ELF-1 (cell line): ENCODE measurements at regions not wholly inside any gene's neighbourhood (a gene's known extent, or its start where the extent isn't known, plus 50 kb on each side); places are given as distances from the start of the nearest gene placed in this dataset.

Experiments
- DNase-seq: peaks from one replicate; pipeline ENCODE4 v3.0.0-alpha.2; 2016; ENCODE audit warnings: low read depth, low spot score

- DNase-seq = no peak
These were observed 689.4 kb upstream of the WWC1 start for GRCh38 chr5:167602067-167602466.

DNA sequence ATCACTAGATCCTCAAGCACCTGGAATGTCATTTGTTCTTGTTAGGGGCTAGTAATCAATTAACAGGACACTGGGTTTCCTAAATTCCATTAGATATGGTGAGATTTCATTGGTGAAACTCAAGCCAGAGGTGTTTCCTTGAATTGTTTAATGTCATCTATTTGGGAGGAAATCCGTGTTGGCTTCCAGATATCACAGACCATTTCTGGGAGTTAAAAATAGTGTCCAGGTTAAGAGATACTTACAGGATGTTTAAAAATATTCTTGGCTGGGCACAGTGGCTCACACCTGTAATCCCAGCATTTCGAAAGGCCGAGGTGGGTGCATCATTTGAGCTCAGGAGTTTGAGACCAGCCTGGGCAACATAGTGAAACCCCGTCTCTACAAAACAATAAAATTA lies 688.3 kb upstream of the WWC1 start:
- DNase-seq = no peak

GRCh38 chr5:167608390-167609272 lies 682.8 kb upstream of the WWC1 start:
- DNase-seq = no peak

DNA sequence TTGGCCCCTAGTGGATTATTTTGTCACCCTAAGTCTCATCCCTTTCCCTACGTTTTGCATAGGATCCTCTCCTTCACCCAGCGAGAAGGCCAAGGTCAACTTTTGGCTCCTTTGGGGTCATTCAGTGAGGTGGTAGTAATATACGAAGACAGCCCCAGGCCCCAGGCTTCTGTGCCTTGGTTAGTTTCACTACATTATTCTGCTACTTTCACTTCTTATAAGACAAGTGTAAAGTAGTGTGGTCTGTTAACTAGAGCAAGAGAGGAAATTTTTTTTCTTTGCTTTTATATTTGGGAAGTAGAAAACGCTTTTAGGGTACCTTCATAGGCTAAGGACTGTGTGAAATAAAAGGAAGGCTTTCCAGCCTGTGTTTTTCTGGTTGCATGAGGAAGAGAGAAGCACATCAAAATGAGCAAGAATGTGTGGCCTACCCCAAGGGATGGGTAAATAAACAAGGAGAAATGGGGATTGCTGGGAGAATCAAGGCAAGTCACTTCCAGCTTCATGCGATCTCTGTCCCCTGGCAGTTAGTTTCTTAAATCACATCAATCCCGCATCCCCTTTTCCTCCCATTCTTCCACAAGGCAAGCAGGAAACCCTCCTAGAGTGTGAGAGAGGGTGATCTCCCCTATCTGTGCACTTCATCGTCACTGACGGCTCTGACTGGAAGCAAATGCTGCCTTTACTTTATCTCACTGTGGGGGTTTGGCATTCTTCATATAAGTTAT lies 677.0 kb upstream of the WWC1 start:
- DNase-seq = no peak

- no peak for DNase-seq
These were observed 675.2 kb upstream of the WWC1 start for GRCh38 chr5:167616043-167616890.

DNA sequence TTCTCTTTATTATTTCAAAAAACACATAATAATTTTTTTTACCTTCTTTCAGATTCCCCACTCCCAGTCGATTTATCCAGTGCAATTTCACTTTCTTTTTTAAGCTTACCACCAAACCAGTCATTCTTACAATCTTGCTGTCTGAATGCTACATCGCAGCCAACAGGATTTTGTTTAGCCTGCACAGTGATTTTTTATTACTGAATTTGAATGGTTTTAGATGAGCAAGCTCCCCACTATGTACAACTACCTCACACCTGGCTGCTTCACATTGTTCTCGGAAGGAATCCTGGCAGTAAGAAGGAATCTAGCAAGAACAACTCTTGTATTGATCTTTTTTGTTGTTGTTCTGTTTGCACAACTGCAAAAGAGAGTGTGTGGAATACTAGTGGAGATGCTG lies 668.1 kb upstream of the WWC1 start:
- no peak for DNase-seq

DNA sequence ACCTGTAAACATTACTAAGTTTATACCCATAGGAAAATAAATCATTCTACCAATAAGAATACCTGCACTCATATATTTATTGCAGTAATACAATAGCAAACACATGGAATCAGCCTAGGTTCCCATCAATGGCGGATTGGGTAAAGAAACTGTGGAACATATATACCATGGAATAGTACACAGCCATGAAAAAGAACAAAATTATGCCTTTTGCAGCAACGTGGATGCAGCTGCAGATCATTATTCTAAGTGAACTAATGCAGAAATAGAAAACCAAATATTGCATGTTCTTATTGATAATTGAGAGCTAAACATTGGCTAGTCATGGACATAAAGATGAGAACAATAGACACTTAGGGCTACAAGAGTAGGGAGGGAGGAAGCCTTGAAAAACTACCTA lies 667.4 kb upstream of the WWC1 start:
- DNase-seq = no peak

- DNase-seq = peak; percentile 11
These were observed 664.9 kb upstream of the WWC1 start for GRCh38 chr5:167626341-167627123.

DNA sequence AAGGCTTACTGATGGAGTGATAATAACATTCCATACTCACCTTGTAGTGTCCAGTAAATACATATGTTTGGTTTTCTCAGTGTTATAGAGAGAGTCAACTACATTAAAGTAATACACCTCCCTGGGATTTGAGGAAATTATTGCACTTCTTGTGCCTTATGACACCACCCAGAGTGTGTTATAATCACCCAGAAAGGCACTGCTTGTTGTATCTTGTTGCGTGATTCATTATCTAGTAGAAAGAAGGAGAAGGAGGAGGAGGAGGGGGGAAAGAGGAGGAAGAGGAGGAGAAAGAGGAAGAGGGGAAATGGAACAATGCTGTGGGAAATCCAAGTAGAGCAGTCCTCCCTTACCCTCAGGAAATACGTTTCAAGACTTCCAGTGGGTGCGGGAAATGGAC lies 661.8 kb upstream of the WWC1 start:
- DNase-seq = no peak

DNA sequence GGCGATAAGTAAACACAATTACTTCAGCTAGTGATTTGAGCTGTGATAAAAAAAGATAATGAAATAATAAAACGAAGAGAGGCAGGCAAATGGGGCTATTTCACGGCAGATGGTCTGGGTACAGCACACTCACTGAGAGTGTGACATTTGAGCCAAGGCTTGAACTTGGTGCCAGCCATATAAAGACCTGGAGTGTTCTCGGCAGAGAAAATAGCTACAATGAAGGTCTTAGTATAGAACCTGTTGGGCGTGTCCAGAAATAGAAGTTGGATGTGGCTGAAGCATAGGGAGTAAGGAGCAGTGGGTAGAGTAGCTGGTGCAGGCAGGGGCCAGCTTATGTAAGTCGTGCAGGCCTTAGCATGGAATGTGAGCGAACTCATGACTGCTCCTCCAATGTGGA lies 660.3 kb upstream of the WWC1 start:
- DNase-seq = no peak

- DNase-seq = no peak
These were observed 658.3 kb upstream of the WWC1 start for GRCh38 chr5:167633114-167633513.

- no peak for DNase-seq
These were observed 657.5 kb upstream of the WWC1 start for GRCh38 chr5:167633931-167634341.

GRCh38 chr5:167634432-167634831 lies 657.0 kb upstream of the WWC1 start:
- no peak for DNase-seq

- DNase-seq = no peak
These were observed 652.6 kb upstream of the WWC1 start for GRCh38 chr5:167638816-167639215.

GRCh38 chr5:167639273-167639672 lies 652.2 kb upstream of the WWC1 start:
- DNase-seq = no peak

- no peak for DNase-seq
These were observed 651.7 kb upstream of the WWC1 start for GRCh38 chr5:167639766-167640165.

DNA sequence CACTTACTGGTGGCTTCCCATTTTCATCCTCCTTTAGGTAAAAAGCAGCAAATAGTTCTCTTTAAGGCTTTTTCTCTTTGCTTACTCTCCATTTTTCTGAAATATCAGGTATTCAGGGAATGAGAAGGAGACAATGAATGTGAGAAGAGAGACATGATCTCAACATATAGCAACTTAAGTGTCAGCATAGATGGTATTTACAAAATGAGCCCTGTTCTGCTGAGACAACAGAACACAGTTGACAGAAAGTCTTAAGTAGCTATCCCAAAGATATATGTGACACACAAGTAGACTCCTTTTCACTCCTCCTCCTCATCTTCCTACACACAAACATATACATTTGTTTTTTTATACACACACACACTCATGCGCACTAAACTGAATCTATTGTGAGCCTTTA lies 649.3 kb upstream of the WWC1 start:
- DNase-seq = no peak

DNA sequence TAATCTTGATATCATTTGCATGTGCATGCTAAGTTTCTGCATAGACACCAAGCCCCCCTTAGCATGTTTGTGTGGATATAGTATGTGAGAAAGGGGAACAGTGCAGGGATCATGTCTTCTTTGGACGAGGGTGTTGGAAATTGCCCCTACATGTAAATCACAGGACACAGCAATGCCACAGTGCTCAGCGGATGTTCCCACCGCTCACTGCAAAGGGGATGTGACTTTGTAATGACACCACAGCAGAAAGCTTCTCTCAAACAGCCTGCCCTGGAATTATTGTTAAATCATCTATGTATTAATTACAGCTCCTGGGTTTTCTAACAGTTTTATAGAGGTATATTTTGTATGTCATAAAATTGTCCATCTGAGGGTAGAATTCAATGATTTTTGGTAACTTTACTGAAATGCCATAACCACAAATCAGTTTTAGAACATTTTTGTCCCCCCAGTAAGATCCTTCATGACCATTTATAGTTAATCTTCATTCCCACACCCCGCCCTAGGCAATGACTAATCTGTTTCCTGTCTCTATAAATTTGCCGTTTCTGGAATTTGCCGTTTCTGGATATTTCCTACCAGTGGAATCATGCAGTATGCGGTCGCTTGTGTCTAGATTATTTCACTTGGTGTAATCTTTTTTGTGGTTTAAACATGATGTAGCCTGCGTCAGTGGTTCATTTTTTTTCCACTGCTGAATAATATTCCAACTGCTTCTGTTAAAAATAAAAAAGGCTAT lies 648.5 kb upstream of the WWC1 start:
- DNase-seq = no peak

- DNase-seq = no peak
These were observed 647.7 kb upstream of the WWC1 start for GRCh38 chr5:167643631-167644280.

- DNase-seq = no peak
These were observed 646.8 kb upstream of the WWC1 start for GRCh38 chr5:167644619-167645018.
